ENCODE measurements at regions not wholly inside any gene's neighbourhood (a gene's known extent, or its start where the extent isn't known, plus 50 kb on each side); places are given as distances from the start of the nearest gene placed in this dataset.

GRCh38 chr5:133790898-133791297 is 177.5 kb downstream of the C5orf15 start:
- H3K27me3 ChIP-seq (ENCODE audit: control insufficient read depth, low read length): 0 out of 2 replicates have a peak, but pooled peaks cover 3% of the 10 kb centered on the region
- H3K9me3 ChIP-seq (ENCODE audit: control insufficient read depth, insufficient read depth, low read length): no peaks in the 10 kb centered on the region
- no peak overlapping the region for H3K27ac ChIP-seq (ENCODE audit: low read depth, low read length)
- no peaks in the 10 kb centered on the region for H4K20me1 ChIP-seq (ENCODE audit: control insufficient read depth, insufficient read depth, low read depth, low read length)
- no peaks in the 10 kb centered on the region for H3K36me3 ChIP-seq (ENCODE audit: control insufficient read depth, low read length)
- H3K9me2 ChIP-seq (replicated peaks; ENCODE audit: control insufficient read depth, low read length): no peaks in the 10 kb centered on the region
- no peak overlapping the region for H3K4me3 ChIP-seq (ENCODE audit: low read length)
- peaks cover 8% of the 10 kb centered on the region for H3K4me1 ChIP-seq (ENCODE audit: control insufficient read depth, low read length)
- H3F3A ChIP-seq (ENCODE audit: control insufficient read depth, insufficient read depth): no peaks in the 10 kb centered on the region
- H3K4me2 ChIP-seq (ENCODE audit: low read length): no peak overlapping the region
- no peaks in the 10 kb centered on the region for H3K79me2 ChIP-seq (ENCODE audit: control insufficient read depth, low read length)
- TF ChIP-seq, protein P1, sequence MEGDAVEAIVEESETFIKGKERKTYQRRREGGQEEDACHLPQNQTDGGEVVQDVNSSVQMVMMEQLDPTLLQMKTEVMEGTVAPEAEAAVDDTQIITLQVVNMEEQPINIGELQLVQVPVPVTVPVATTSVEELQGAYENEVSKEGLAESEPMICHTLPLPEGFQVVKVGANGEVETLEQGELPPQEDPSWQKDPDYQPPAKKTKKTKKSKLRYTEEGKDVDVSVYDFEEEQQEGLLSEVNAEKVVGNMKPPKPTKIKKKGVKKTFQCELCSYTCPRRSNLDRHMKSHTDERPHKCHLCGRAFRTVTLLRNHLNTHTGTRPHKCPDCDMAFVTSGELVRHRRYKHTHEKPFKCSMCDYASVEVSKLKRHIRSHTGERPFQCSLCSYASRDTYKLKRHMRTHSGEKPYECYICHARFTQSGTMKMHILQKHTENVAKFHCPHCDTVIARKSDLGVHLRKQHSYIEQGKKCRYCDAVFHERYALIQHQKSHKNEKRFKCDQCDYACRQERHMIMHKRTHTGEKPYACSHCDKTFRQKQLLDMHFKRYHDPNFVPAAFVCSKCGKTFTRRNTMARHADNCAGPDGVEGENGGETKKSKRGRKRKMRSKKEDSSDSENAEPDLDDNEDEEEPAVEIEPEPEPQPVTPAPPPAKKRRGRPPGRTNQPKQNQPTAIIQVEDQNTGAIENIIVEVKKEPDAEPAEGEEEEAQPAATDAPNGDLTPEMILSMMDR (IDR thresholded peaks at IDR 0.05; ENCODE audit: low read depth, low read length, poor library complexity, severe bottlenecking): no peak
- TF ChIP-seq EZH2phosphoT487 (IDR thresholded peaks at IDR 0.05; ENCODE audit: borderline replicate concordance, low read length): no peak

DNA sequence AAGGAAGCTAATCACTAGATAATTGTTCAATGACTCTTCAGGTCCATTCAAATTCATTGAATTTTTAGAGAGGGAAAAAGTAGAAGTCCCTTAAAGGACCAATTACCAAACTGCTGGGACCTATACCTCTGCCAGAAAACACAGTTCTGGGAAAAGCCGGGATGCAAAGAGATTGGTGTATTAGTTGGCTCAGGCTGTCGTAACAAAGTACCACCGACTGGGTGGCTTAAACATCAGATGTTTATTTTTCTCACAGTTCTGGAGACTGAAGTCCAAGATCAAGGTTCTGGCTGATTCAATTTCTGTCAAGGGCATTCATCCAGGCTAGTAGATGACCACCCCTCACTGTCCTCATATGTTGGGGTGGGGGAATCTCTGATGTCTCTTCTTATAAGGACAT is 177.1 kb upstream of the FSTL4 start:
- Histone ChIP-seq H3F3A (ENCODE audit: control insufficient read depth, insufficient read depth) (no peaks in the 10 kb centered on the region), H3K4me1 (ENCODE audit: control insufficient read depth, low read length) (no peaks in the 10 kb centered on the region), H3K9me2 (replicated peaks; ENCODE audit: control insufficient read depth, low read length) (no peaks in the 10 kb centered on the region), H4K20me1 (ENCODE audit: control insufficient read depth, insufficient read depth, low read depth, low read length) (no peaks in the 10 kb centered on the region), H3K36me3 (ENCODE audit: control insufficient read depth, low read length) (no peaks in the 10 kb centered on the region), H3K27ac (ENCODE audit: low read depth, low read length) (no peak overlapping the region), H3K79me2 (ENCODE audit: control insufficient read depth, low read length) (no peaks in the 10 kb centered on the region), H3K4me2 (ENCODE audit: low read length) (no peak overlapping the region), H3K9me3 (ENCODE audit: control insufficient read depth, insufficient read depth, low read length) (no peaks in the 10 kb centered on the region), H3K27me3 (ENCODE audit: control insufficient read depth, low read length) (0 out of 2 replicates have a peak, but pooled peaks cover 3% of the 10 kb centered on the region), H3K4me3 (ENCODE audit: low read length) (no peak overlapping the region)
- TF ChIP-seq, protein P1 (IDR thresholded peaks at IDR 0.05; ENCODE audit: low read depth, low read length, poor library complexity, severe bottlenecking): no peak
- no peak for TF ChIP-seq EZH2phosphoT487 (IDR thresholded peaks at IDR 0.05; ENCODE audit: borderline replicate concordance, low read length)

DNA sequence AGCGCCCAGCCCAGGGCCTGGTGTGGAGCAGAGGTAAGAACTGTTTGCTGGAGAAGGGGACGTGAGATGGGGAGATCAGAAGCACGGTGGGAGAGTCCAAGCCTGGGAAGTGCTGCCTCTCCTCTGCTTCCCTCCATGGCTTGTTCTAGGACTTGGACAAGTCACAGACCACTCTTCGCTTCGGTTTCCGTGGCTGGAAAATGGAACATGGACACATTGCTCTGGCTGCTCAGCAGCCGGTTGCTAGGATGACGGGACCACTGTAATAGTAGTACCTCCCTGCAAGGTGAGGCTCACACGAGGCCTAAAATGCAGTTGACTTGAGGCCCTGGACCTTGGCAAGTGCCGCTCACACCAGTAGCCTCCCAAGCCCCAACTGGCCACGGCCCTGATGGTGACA is 175.8 kb upstream of the FSTL4 start:
- TF ChIP-seq, protein P1 (IDR thresholded peaks at IDR 0.05; ENCODE audit: low read depth, low read length, poor library complexity, severe bottlenecking): no peak
- no peak for TF ChIP-seq EZH2phosphoT487 (IDR thresholded peaks at IDR 0.05; ENCODE audit: borderline replicate concordance, low read length)
- Histone ChIP-seq H3K9me2 (replicated peaks; ENCODE audit: control insufficient read depth, low read length) (no peaks in the 10 kb centered on the region), H3K79me2 (ENCODE audit: control insufficient read depth, low read length) (no peaks in the 10 kb centered on the region), H3K27me3 (ENCODE audit: control insufficient read depth, low read length) (0 out of 2 replicates have a peak, but pooled peaks cover 3% of the 10 kb centered on the region), H3K9me3 (ENCODE audit: control insufficient read depth, insufficient read depth, low read length) (no peaks in the 10 kb centered on the region), H3F3A (ENCODE audit: control insufficient read depth, insufficient read depth) (no peaks in the 10 kb centered on the region), H3K4me1 (ENCODE audit: control insufficient read depth, low read length) (no peaks in the 10 kb centered on the region), H3K36me3 (ENCODE audit: control insufficient read depth, low read length) (no peaks in the 10 kb centered on the region), H3K27ac (ENCODE audit: low read depth, low read length) (no peak overlapping the region), H4K20me1 (ENCODE audit: control insufficient read depth, insufficient read depth, low read depth, low read length) (no peaks in the 10 kb centered on the region), H3K4me3 (ENCODE audit: low read length) (no peak overlapping the region), H3K4me2 (ENCODE audit: low read length) (no peak overlapping the region)
